ENCODE measurements at regions not wholly inside any gene's neighbourhood (a gene's known extent, or its start where the extent isn't known, plus 50 kb on each side); places are given as distances from the start of the nearest gene placed in this dataset.

GRCh38 chr17:33889040-33889439 is 366.0 kb upstream of the CCL2 start:
- H3K4me1 ChIP-seq (ENCODE audit: control insufficient read depth, extremely low read depth, insufficient read depth, low read length): no peaks in the 10 kb centered on the region
- ChIA-PET POLR2A (no interaction called here), CTCF (no interaction called here)
- no TSS peak for BruUV-seq (replicated peaks)
- no peaks in the 10 kb centered on the region for H3K36me3 ChIP-seq (ENCODE audit: control insufficient read depth in 2 of 2, extremely low read depth in 1 of 2, insufficient read depth in 2 of 2, low read length in 2 of 2)
- dilution Hi-C loops (cut with MboI; ENCODE audit: extremely low pct_ligation_motif_present, low sequenced_read_pairs): no loop called here
- no peak overlapping the region for H3K27ac ChIP-seq (ENCODE audit: insufficient read depth, low read depth, low read length)
- TF ChIP-seq POLR2A (IDR thresholded peaks at IDR 0.05; ENCODE audit: low read depth, low read length) (no peak), MAX (IDR thresholded peaks at IDR 0.05; ENCODE audit: insufficient read depth, insufficient read length) (no peak), FOS (IDR thresholded peaks at IDR 0.05; ENCODE audit: borderline replicate concordance, insufficient read depth, low read length) (no peak), POLR2AphosphoS5 (IDR thresholded peaks at IDR 0.05; ENCODE audit: insufficient read depth, low read depth, low read length) (no peak), CTCF (IDR thresholded peaks at IDR 0.05; ENCODE audit: extremely low read depth in 1 of 2, insufficient read depth in 1 of 2, low read depth in 1 of 2, low read length in 2 of 2) (no peak), MYC (IDR thresholded peaks at IDR 0.05; ENCODE audit: low read depth, low read length) (no peak), GATA2 (IDR thresholded peaks at IDR 0.05; ENCODE audit: insufficient read depth, insufficient read length, low read depth, low read length) (no peak), EZH2 (IDR thresholded peaks at IDR 0.05; ENCODE audit: borderline replicate concordance, low read depth, low read length, severe bottlenecking) (no peak)
- no peak overlapping the region for H3K9ac ChIP-seq (replicated peaks; ENCODE audit: extremely low read depth, insufficient read depth, low read length)
- no peaks in the 10 kb centered on the region for H3K79me2 ChIP-seq (ENCODE audit: control insufficient read depth, insufficient read depth, low read length)
- H3K4me3 ChIP-seq (replicated peaks in 1 of 3; ENCODE audit: insufficient read depth in 1 of 3, low read depth in 1 of 3, low read length in 3 of 3): no peak overlapping the region
- no peak for FAIRE-seq
- H3K4me2 ChIP-seq (ENCODE audit: insufficient read depth, low read length): no peak overlapping the region
- no peaks in the 10 kb centered on the region for H4K20me1 ChIP-seq (replicated peaks; ENCODE audit: control insufficient read depth, extremely low read depth, insufficient read depth, low read length)
- intact Hi-C loops (cut with micrococcal nuclease): no loop called here
- H2AFZ ChIP-seq (ENCODE audit: low read depth, low read length): no peak overlapping the region
- H3K27me3 ChIP-seq (ENCODE audit: control insufficient read depth in 2 of 2, insufficient read depth in 2 of 2, low read length in 2 of 2): no peaks in the 10 kb centered on the region
- H3K9me1 ChIP-seq (replicated peaks; ENCODE audit: control insufficient read depth, extremely low read depth, insufficient read depth, low read length): no peaks in the 10 kb centered on the region
- H3K9me3 ChIP-seq (replicated peaks; ENCODE audit: control insufficient read depth, insufficient read depth, low read length): no peaks in the 10 kb centered on the region
- DNase-seq (ENCODE audit: low read depth, low spot score): no peak

Data from endothelial cell of umbilical vein (primary cell).